Thoracic aorta (tissue), 2 donors: ENCODE measurements at regions not wholly inside any gene's neighbourhood (a gene's known extent, or its start where the extent isn't known, plus 50 kb on each side); places are given as distances from the start of the nearest gene placed in this dataset.

Experiments used
- ATAC-seq: fragments of 150-250 bp; one replicate; pipeline ENCODE4 v1.8.0; 2017; ENCODE audit warnings: low read depth; ENCODE audit not compliant: insufficient number of reproducible peaks, low FRiP score
- DNase-seq: peaks from one replicate; pipeline ENCODE4 v3.0.0-alpha.2; 2020; ENCODE audit warnings: low spot score
- H3K27ac ChIP-seq, 2 donors: fragments of 200-600 bp; sonication (generic); 1 replicate in 1 of 2; 2 replicates in 1 of 2; pipeline ENCODE4 v1.5.1; 2016; ENCODE audit warnings: mild to moderate bottlenecking in 2 of 2, moderate library complexity in 2 of 2
- H3K27me3 ChIP-seq: fragments of 200-600 bp; sonication (generic); replicated peaks from 2 replicates; pipeline ENCODE4 v1.6.0; 2016; ENCODE audit warnings: mild to moderate bottlenecking; ENCODE audit not compliant: insufficient read depth
- H3K36me3 ChIP-seq: fragments of 200-600 bp; sonication (generic); one replicate; pipeline ENCODE4 v1.5.1; 2016
- H3K4me1 ChIP-seq, 2 donors: fragments of 200-600 bp; sonication (generic); 1 replicate in 1 of 2; 2 replicates in 1 of 2; pipeline versions ENCODE4 v1.5.1 to v1.6.0; 2016; ENCODE audit warnings: low read depth in 2 of 2, mild to moderate bottlenecking in 1 of 2; ENCODE audit not compliant: control insufficient read depth in 1 of 2
- H3K4me3 ChIP-seq: fragments of 200-600 bp; sonication (generic); 2 replicates; pipeline ENCODE4 v1.5.1; 2016; ENCODE audit warnings: mild to moderate bottlenecking
- H3K9me3 ChIP-seq: fragments of 200-600 bp; sonication (generic); 2 replicates; pipeline ENCODE4 v1.5.1; 2016
- CTCF ChIP-seq: fragments of 200-600 bp; sonication (generic); IDR thresholded peaks from one replicate; pipeline ENCODE4 v1.5.1; 2019; ENCODE audit warnings: antibody characterized with exemption

- no peak for TF ChIP-seq CTCF
- DNase-seq (no peak), ATAC-seq (no peak)
- Histone ChIP-seq H3K36me3 (no peaks in the 10 kb centered on the region), H3K9me3 (no peaks in the 10 kb centered on the region), H3K4me3 (no peak overlapping the region), H3K4me1 (peaks cover 0 to 11% of the 10 kb centered on the region in 2 donors), H3K27me3 (no peaks in the 10 kb centered on the region), H3K27ac (no peak overlapping the region)
These were observed 462.8 kb upstream of the SLC8A1 start for GRCh38 chr2:40914666-40915065.

- Histone ChIP-seq H3K9me3 (no peaks in the 10 kb centered on the region), H3K36me3 (no peaks in the 10 kb centered on the region), H3K27ac (no peak overlapping the region), H3K4me3 (no peak overlapping the region), H3K4me1 (peaks cover 0 to 11% of the 10 kb centered on the region in 2 donors), H3K27me3 (no peaks in the 10 kb centered on the region)
- ATAC-seq (no peak), DNase-seq (no peak)
- no peak for TF ChIP-seq CTCF
These were observed 463.8 kb upstream of the SLC8A1 start for GRCh38 chr2:40915651-40916050.

- ATAC-seq, result no peak
- no peak for DNase-seq
- Histone ChIP-seq H3K4me3 (no peak overlapping the region), H3K9me3 (no peaks in the 10 kb centered on the region), H3K27me3 (no peaks in the 10 kb centered on the region), H3K4me1 (no peaks in the 10 kb centered on the region), H3K36me3 (no peaks in the 10 kb centered on the region), H3K27ac (no peak overlapping the region)
- TF ChIP-seq CTCF, result no peak
These were observed 483.5 kb upstream of the SLC8A1 start for GRCh38 chr2:40935349-40935748.

- no peak overlapping the region for H3K27ac ChIP-seq
- no peaks in the 10 kb centered on the region for H3K9me3 ChIP-seq
- ATAC-seq (no peak), DNase-seq (no peak)
- H3K4me3 ChIP-seq, result no peak overlapping the region
- no peak for TF ChIP-seq CTCF
- no peaks in the 10 kb centered on the region for H3K27me3 ChIP-seq
- H3K4me1 ChIP-seq, result no peaks in the 10 kb centered on the region
- H3K36me3 ChIP-seq, result no peaks in the 10 kb centered on the region
These were observed 485.4 kb upstream of the SLC8A1 start for GRCh38 chr2:40937284-40937683.

GRCh38 chr2:40953341-40953740 is 501.5 kb upstream of the SLC8A1 start:
- no peak overlapping the region for H3K27ac ChIP-seq
- no peaks in the 10 kb centered on the region for H3K27me3 ChIP-seq
- no peak overlapping the region for H3K4me3 ChIP-seq
- no peaks in the 10 kb centered on the region for H3K9me3 ChIP-seq
- H3K4me1 ChIP-seq, result no peaks in the 10 kb centered on the region
- DNase-seq (no peak), ATAC-seq (no peak)
- no peaks in the 10 kb centered on the region for H3K36me3 ChIP-seq
- no peak for TF ChIP-seq CTCF
